ENCODE measurements at regions not wholly inside any gene's neighbourhood (a gene's known extent, or its start where the extent isn't known, plus 50 kb on each side); places are given as distances from the start of the nearest gene placed in this dataset.
"Not testable (repeated sequence)": the region's sequence is repeated elsewhere in the genome, so short reads cannot be mapped to it uniquely, and the experiment has no call there.

DNA sequence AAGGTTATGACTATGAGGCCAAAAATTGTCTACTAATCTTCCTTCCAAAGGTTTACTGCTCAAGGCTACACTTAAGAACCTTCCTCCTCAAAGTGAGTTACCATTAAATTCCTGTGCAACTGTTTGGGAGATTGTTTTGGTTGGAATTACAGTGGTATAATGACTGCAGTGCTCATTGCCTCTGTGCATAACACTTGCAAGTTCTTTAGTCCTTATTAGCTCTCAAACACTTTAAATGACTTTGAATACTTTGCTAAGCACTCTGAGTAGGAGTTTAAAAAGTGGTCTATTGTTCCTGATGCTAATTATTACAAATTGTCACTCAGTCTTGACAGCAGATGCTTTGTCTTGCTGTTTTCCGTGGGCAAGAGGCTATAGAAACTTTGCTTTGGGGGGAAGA, 422.8 kb upstream of the PABPC4L start:
- no peaks in the 10 kb centered on the region for H3K4me1 Mint-ChIP-seq (ENCODE audit: low read depth)
- ChIA-PET POLR2A (no interaction called here), CTCF (no interaction called here)
- H3K9me3 Mint-ChIP-seq = peaks cover 4% of the 10 kb centered on the region
- no peak for DNase-seq
- no peaks in the 10 kb centered on the region for H3K36me3 Mint-ChIP-seq
- no peaks in the 10 kb centered on the region for H3K27me3 Mint-ChIP-seq
- no peak overlapping the region for H3K4me3 Mint-ChIP-seq
- no peak overlapping the region for H3K27ac Mint-ChIP-seq
- intact Hi-C loops (cut with micrococcal nuclease) = no loop called here

DNA sequence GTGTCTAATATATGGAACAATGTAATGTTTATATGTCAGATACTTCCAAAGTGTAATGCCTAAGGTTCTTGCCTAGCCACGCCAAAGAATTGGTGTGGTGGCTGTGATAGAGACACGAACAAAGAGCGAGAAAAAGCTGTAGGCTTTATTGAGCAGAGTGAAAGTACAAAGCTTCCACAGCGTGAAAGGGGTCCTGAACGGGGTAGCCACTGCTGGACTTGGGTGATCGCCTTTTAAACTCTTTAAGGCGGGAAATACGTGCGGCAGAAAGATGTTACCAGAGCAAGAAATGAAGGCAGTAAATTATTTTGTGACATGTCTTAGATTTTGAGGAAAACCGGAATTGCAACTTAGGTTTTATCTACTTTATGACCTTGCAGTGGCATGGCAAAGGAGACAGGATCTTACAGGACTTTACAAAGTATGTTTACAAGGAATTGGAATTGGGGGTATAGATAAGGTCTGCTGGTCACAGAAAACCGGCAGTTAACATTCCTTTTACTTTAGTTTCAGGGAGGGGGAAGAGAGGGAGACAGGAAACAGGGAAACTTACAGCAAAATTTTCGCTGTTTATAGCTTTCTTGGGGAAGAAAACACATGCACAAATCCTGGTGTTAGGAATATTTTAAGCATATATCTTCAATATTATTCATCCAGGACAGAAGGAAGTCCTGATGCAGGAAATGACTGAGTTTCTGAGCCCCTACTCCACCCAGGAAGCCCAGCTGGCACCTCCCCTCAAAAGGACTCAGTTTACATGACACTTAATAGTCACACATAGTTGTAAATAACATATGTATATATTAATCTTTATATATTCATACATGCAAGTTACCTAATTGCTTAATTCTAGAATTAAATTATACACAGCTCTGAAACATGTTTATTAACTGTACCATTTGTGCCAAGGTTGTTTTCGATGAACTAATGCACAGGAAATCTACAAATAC, 421.3 kb upstream of the PABPC4L start:
- H3K27ac Mint-ChIP-seq; H3K9me3 Mint-ChIP-seq; DNase-seq; H3K27me3 Mint-ChIP-seq; H3K4me1 Mint-ChIP-seq (ENCODE audit: low read depth); H3K4me3 Mint-ChIP-seq; H3K36me3 Mint-ChIP-seq; POLR2A ChIA-PET; intact Hi-C loops (cut with micrococcal nuclease); CTCF ChIA-PET: not testable (repeated sequence)

- H3K27ac Mint-ChIP-seq = no peak overlapping the region
- H3K9me3 Mint-ChIP-seq = peaks cover 2% of the 10 kb centered on the region
- H3K4me1 Mint-ChIP-seq (ENCODE audit: low read depth) = no peaks in the 10 kb centered on the region
- CTCF ChIA-PET = no interaction called here
- DNase-seq = no peak
- H3K27me3 Mint-ChIP-seq = no peaks in the 10 kb centered on the region
- POLR2A ChIA-PET = no interaction called here
- no peak overlapping the region for H3K4me3 Mint-ChIP-seq
- H3K36me3 Mint-ChIP-seq = no peaks in the 10 kb centered on the region
- intact Hi-C loops (cut with micrococcal nuclease) = no loop called here
Observed at GRCh38 chr4:134622199-134622598, 420.6 kb upstream of the PABPC4L start.

DNA sequence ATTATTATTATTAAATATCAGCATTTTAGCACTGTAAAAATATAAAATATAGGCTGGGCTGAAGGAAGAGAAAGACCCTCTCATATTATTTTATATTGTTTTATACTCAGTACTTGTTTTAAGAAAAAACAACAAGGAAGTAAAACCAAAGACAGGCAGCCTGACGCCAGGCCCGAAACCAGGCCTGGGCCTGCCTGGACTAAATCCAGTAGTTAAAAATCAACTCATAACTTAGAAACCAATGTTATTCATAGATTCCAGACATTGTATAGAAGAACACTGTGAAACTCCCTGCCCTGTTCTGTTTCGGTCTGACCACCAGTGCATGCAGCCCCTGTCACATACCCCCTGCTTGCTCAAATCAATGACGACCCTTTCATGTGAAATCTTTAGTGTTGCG, 420.1 kb upstream of the PABPC4L start:
- POLR2A ChIA-PET = not testable (repeated sequence)

DNA sequence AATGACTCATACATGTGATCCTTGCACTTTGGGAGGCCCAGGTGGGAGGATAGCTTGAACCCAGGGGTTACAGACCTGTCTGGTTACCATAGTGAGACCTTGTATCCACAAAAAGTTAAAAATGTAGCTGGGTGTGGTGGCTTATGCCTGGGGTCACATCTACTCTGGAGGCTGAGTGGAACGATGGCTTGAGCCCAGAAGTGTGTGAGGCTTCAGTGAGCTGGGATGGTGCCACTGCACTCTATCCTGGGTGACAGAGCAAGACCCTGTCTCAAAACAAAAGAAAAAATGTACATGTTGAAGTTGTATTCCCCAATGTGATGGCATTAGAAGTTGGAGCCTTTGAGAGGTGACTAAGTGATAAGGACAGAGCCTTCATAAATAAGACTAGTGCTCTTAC, 409.4 kb upstream of the PABPC4L start:
- Mint-ChIP-seq H3K4me3 (no peak overlapping the region), H3K4me1 (ENCODE audit: low read depth) (no peaks in the 10 kb centered on the region), H3K9me3 (peaks cover 4% of the 10 kb centered on the region), H3K27ac (no peak overlapping the region), H3K27me3 (no peaks in the 10 kb centered on the region), H3K36me3 (no peaks in the 10 kb centered on the region)
- no peak for DNase-seq
- CTCF ChIA-PET = no interaction called here
- intact Hi-C loops (cut with micrococcal nuclease) = no loop called here
- POLR2A ChIA-PET = no interaction called here

More for the DNA sequence above, 420.1 kb upstream of the PABPC4L start:
- H3K9me3 Mint-ChIP-seq; H3K4me1 Mint-ChIP-seq (ENCODE audit: low read depth); H3K36me3 Mint-ChIP-seq; H3K27ac Mint-ChIP-seq; CTCF ChIA-PET; H3K27me3 Mint-ChIP-seq; DNase-seq; intact Hi-C loops (cut with micrococcal nuclease); H3K4me3 Mint-ChIP-seq: not testable (repeated sequence)

DNA sequence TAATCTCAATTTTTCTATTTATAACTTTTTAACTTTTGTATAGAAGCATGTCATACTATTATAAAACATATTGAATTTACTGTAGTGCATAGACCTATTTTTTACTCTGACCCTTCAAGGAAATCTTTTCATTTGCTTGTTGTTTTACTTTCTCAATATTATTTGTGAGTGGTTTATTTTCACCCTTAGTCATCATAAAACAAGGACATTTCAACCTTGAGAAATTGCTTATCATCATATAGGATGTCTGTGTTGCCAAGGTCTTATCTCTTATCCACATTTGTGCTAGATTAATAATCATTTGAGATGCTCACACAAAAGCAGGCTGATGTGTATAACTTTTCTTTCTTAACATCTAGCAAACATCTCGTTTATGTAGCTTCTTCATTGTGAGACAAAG, 408.6 kb upstream of the PABPC4L start:
- Mint-ChIP-seq H3K4me3 (no peak overlapping the region), H3K9me3 (peaks cover 6% of the 10 kb centered on the region), H3K27me3 (no peaks in the 10 kb centered on the region), H3K27ac (no peak overlapping the region), H3K4me1 (ENCODE audit: low read depth) (no peaks in the 10 kb centered on the region), H3K36me3 (no peaks in the 10 kb centered on the region)
- CTCF ChIA-PET = no interaction called here
- intact Hi-C loops (cut with micrococcal nuclease) = no loop called here
- POLR2A ChIA-PET = no interaction called here
- no peak for DNase-seq

DNA sequence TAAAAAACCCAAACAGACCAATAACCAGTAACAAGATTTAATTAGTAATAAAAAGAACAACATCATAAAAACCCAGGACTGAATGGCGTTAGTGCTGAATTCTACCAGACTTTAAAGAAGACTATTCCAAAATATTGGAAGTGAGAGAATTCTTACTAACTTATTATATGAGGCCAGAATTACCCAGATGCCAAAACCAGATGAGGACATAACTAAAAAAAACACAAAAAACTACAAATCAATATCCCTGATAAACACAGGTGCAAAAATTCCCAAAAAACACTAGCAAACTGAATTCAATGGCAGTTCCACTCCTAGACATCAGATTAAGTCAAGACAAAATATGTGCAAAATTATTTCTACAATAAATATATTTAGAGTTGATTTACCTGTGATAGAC, 400.1 kb upstream of the PABPC4L start:
- intact Hi-C loops (cut with micrococcal nuclease) = no loop called here
- CTCF ChIA-PET = no interaction called here

GRCh38 chr4:134591326-134591725, 389.7 kb upstream of the PABPC4L start:
- Mint-ChIP-seq H3K36me3 (no peaks in the 10 kb centered on the region), H3K4me1 (ENCODE audit: low read depth) (no peaks in the 10 kb centered on the region), H3K27me3 (no peaks in the 10 kb centered on the region), H3K9me3 (no peaks in the 10 kb centered on the region), H3K4me3 (no peak overlapping the region), H3K27ac (no peak overlapping the region)
- ChIA-PET CTCF (no interaction called here), POLR2A (no interaction called here)
- intact Hi-C loops (cut with micrococcal nuclease) = no loop called here
- DNase-seq = no peak

More for the DNA sequence above, 400.1 kb upstream of the PABPC4L start:
- POLR2A ChIA-PET = no interaction called here
- H3K27ac Mint-ChIP-seq = no peak overlapping the region
- H3K36me3 Mint-ChIP-seq = no peaks in the 10 kb centered on the region
- peaks cover 9% of the 10 kb centered on the region for H3K9me3 Mint-ChIP-seq
- DNase-seq = no peak
- H3K4me1 Mint-ChIP-seq (ENCODE audit: low read depth) = no peaks in the 10 kb centered on the region
- no peak overlapping the region for H3K4me3 Mint-ChIP-seq
- H3K27me3 Mint-ChIP-seq = no peaks in the 10 kb centered on the region

DNA sequence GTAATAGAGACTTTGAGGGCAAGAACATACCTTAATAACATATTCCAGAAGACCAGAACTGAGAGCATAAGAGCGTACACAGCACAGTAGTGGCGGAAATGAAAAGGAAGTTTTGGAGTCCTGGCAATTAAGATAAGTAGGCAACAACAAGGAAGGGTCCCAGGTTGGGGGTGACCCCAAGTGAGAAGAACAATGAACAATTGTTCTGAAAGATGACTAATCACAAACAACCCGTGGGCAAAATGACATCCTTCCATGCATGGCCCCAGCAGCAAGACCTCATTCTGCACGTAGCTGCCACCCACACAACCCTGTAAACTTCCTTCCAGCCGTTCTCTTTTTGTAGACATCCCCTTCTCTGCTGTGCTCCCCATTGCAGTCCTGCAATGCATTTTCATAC, 384.4 kb upstream of the PABPC4L start:
- POLR2A ChIA-PET = no interaction called here
- no peaks in the 10 kb centered on the region for H3K27me3 Mint-ChIP-seq
- no peak overlapping the region for H3K4me3 Mint-ChIP-seq
- CTCF ChIA-PET = no interaction called here
- no peak for DNase-seq
- H3K4me1 Mint-ChIP-seq (ENCODE audit: low read depth) = no peaks in the 10 kb centered on the region
- H3K36me3 Mint-ChIP-seq = no peaks in the 10 kb centered on the region
- H3K27ac Mint-ChIP-seq = no peak overlapping the region
- intact Hi-C loops (cut with micrococcal nuclease) = no loop called here
- H3K9me3 Mint-ChIP-seq = peaks cover 3% of the 10 kb centered on the region

- no peak overlapping the region for H3K27ac Mint-ChIP-seq
- H3K4me1 Mint-ChIP-seq (ENCODE audit: low read depth) = no peaks in the 10 kb centered on the region
- POLR2A ChIA-PET = no interaction called here
- peaks cover 12% of the 10 kb centered on the region for H3K9me3 Mint-ChIP-seq
- no peaks in the 10 kb centered on the region for H3K27me3 Mint-ChIP-seq
- CTCF ChIA-PET = no interaction called here
- DNase-seq = no peak
- H3K36me3 Mint-ChIP-seq = no peaks in the 10 kb centered on the region
- no peak overlapping the region for H3K4me3 Mint-ChIP-seq
- intact Hi-C loops (cut with micrococcal nuclease) = no loop called here
Observed at GRCh38 chr4:134567461-134567860, 365.9 kb upstream of the PABPC4L start.

DNA sequence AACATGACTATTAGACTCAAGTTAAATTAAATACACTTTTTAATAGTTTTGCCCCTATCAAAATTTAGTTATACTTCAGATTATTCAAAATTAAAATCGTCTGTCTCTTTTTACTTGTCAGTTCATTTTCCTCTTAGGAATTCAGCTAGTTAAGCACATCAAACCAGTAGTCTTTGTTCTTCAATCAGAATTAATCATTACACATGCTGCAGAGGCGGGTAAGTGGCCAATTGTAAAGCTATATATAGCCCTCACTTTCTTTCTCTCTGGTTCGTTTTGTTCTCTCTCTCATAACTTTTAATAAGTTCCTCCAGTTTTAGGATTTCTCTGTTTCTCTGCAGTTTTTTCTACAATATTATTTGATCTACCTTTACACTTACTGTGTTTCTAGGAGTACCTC, 359.1 kb upstream of the PABPC4L start:
- H3K4me3 Mint-ChIP-seq = no peak overlapping the region
- H3K27me3 Mint-ChIP-seq = no peaks in the 10 kb centered on the region
- H3K36me3 Mint-ChIP-seq = no peaks in the 10 kb centered on the region
- H3K4me1 Mint-ChIP-seq (ENCODE audit: low read depth) = no peaks in the 10 kb centered on the region
- intact Hi-C loops (cut with micrococcal nuclease) = no loop called here
- no peak for DNase-seq
- H3K9me3 Mint-ChIP-seq = peaks cover 10% of the 10 kb centered on the region
- ChIA-PET POLR2A (no interaction called here), CTCF (no interaction called here)
- H3K27ac Mint-ChIP-seq = no peak overlapping the region

DNA sequence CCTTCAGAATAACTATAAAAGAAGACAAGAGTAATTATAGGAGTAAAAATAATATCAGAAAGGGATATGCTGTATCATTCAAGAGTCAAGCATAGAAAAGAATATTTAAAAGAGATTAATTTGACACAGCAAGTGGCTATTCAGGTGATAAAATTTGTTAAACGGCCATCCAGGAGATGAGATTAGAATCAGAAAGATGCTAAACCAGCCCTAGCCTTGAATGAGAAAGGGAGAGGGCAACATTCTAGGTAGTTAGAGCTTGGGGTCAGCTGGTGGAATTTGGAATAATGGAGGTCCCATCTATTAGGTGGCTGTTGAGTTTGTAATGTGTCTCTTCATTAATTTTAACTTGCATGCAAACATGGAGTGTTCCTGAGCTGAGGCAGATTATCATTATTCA, 350.5 kb upstream of the PABPC4L start:
- DNase-seq = no peak
- no peaks in the 10 kb centered on the region for H3K36me3 Mint-ChIP-seq
- ChIA-PET CTCF (no interaction called here), POLR2A (no interaction called here)
- H3K4me3 Mint-ChIP-seq = no peak overlapping the region
- H3K27ac Mint-ChIP-seq = no peak overlapping the region
- H3K27me3 Mint-ChIP-seq = no peaks in the 10 kb centered on the region
- peaks cover 32% of the 10 kb centered on the region for H3K9me3 Mint-ChIP-seq
- no peaks in the 10 kb centered on the region for H3K4me1 Mint-ChIP-seq (ENCODE audit: low read depth)
- intact Hi-C loops (cut with micrococcal nuclease) = no loop called here

DNA sequence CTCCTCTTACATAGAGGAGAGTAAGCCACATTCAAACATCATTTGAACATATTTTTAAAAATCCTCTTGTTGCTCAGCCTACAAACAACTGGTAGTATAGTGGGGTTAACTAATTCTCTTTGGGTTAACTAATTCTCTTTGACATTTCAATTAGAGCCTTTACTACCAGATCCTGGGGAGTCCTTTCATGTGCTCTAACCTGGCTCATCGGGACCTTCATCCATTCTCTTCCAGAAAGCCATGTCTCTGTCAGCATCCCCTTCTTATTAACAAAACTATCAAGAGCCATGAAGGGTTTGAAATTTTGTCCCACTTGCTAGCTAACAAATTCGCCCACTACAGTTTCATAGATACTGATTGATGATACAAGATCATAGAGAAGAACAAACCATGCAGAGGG, 349.8 kb upstream of the PABPC4L start:
- ChIA-PET POLR2A (no interaction called here), CTCF (no interaction called here)
- intact Hi-C loops (cut with micrococcal nuclease) = no loop called here
- no peaks in the 10 kb centered on the region for H3K27me3 Mint-ChIP-seq
- no peak overlapping the region for H3K27ac Mint-ChIP-seq
- H3K4me3 Mint-ChIP-seq = no peak overlapping the region
- no peaks in the 10 kb centered on the region for H3K36me3 Mint-ChIP-seq
- no peak for DNase-seq
- H3K9me3 Mint-ChIP-seq = peaks cover 35% of the 10 kb centered on the region
- H3K4me1 Mint-ChIP-seq (ENCODE audit: low read depth) = no peaks in the 10 kb centered on the region
